Astrocyte (in vitro differentiated cells and primary cell): ENCODE measurements at regions not wholly inside any gene's neighbourhood (a gene's known extent, or its start where the extent isn't known, plus 50 kb on each side); places are given as distances from the start of the nearest gene placed in this dataset.

Experiments used
- DNase-seq: peaks from one replicate; pipeline ENCODE4 v3.0.0-alpha.2; 2010; ENCODE audit warnings: low read depth
- FAIRE-seq: peaks from 2 replicates; lab custom pipeline; 2011; peaks lifted over from hg19 to GRCh38; lab: Jason Lieb, UNC
- H2AFZ ChIP-seq: 2 replicates; pipeline ENCODE4 v1.6.0; 2012; ENCODE audit warnings: low read depth, low read length, inconsistent platforms
- H3K27ac ChIP-seq: 2 replicates; pipeline ENCODE4 v1.5.1; 2011; ENCODE audit warnings: low read depth, low read length, inconsistent platforms
- H3K27me3 ChIP-seq: 2 replicates; pipeline ENCODE4 v1.6.0; 2011; ENCODE audit warnings: low read length, inconsistent platforms; ENCODE audit not compliant: insufficient read depth
- H3K36me3 ChIP-seq: 2 replicates; pipeline ENCODE4 v1.5.1; 2011; ENCODE audit warnings: low read length, inconsistent platforms; ENCODE audit not compliant: insufficient read depth
- H3K4me1 ChIP-seq: 2 replicates; pipeline ENCODE4 v1.5.1; 2011; ENCODE audit warnings: low read length, inconsistent platforms; ENCODE audit not compliant: insufficient read depth
- H3K4me2 ChIP-seq: 2 replicates; pipeline ENCODE4 v1.6.0; 2012; ENCODE audit warnings: low read length, inconsistent platforms
- H3K4me3 ChIP-seq: 2 replicates; pipeline ENCODE4 v1.5.1; 2011; ENCODE audit warnings: low read depth, mild to moderate bottlenecking, low read length, inconsistent platforms; ENCODE audit not compliant: insufficient read depth
- H3K79me2 ChIP-seq: 2 replicates; pipeline ENCODE4 v1.6.0; 2012; ENCODE audit warnings: mild to moderate bottlenecking, low read length, inconsistent platforms; ENCODE audit not compliant: insufficient read depth
- H3K9ac ChIP-seq: 2 replicates; pipeline ENCODE4 v1.6.0; 2012; ENCODE audit warnings: mild to moderate bottlenecking, low read length, inconsistent platforms
- H3K9me3 ChIP-seq: 2 replicates; pipeline ENCODE4 v1.5.1; 2012; ENCODE audit warnings: low read depth, mild to moderate bottlenecking, low read length, inconsistent platforms; ENCODE audit not compliant: insufficient read depth
- H4K20me1 ChIP-seq: 2 replicates; pipeline ENCODE4 v1.6.0; 2012; ENCODE audit warnings: low read length, inconsistent platforms; ENCODE audit not compliant: insufficient read depth
- H3K27ac Mint-ChIP-seq: one replicate; pipeline ENCODE4 v1.8.0; 2021; ENCODE audit warnings: mild to moderate bottlenecking, mixed read lengths; ENCODE audit not compliant: unreplicated experiment
- H3K27me3 Mint-ChIP-seq: one replicate; pipeline ENCODE4 v1.8.0; 2021; ENCODE audit warnings: low read depth, mixed read lengths; ENCODE audit not compliant: unreplicated experiment
- H3K36me3 Mint-ChIP-seq: one replicate; pipeline ENCODE4 v1.8.0; 2021; ENCODE audit warnings: low read depth, mixed read lengths; ENCODE audit not compliant: unreplicated experiment
- H3K4me1 Mint-ChIP-seq: one replicate; pipeline ENCODE4 v1.8.0; 2021; ENCODE audit warnings: low read depth, mixed read lengths; ENCODE audit not compliant: unreplicated experiment
- H3K4me3 Mint-ChIP-seq: one replicate; pipeline ENCODE4 v1.8.0; 2021; ENCODE audit warnings: mild to moderate bottlenecking, moderate library complexity, mixed read lengths; ENCODE audit not compliant: unreplicated experiment
- H3K9me3 Mint-ChIP-seq: one replicate; pipeline ENCODE4 v1.8.0; 2021; ENCODE audit warnings: mild to moderate bottlenecking, mixed read lengths; ENCODE audit not compliant: unreplicated experiment
- CTCF ChIP-seq: IDR thresholded peaks from 2 replicates; pipeline ENCODE4 v1.5.1; 2011; ENCODE audit warnings: low read depth, mild to moderate bottlenecking, inconsistent platforms, low read length, moderate library complexity; ENCODE audit not compliant: insufficient read depth
- EZH2 ChIP-seq: IDR thresholded peaks from 2 replicates; pipeline ENCODE4 v1.6.1; 2012; ENCODE audit warnings: mild to moderate bottlenecking, low read length, inconsistent platforms; ENCODE audit not compliant: insufficient read depth

GRCh38 chr6:33863723-33864440 is 60.1 kb upstream of the MLN start:
- Mint-ChIP-seq H3K27me3 (peaks cover 35% of the 10 kb centered on the region), H3K36me3 (peaks cover 4% of the 10 kb centered on the region), H3K9me3 (peaks cover 5% of the 10 kb centered on the region)

GRCh38 chr6:33863084-33863483 is 59.3 kb upstream of the MLN start:
- no peak overlapping the region for H2AFZ ChIP-seq
- no peaks in the 10 kb centered on the region for H3K4me1 ChIP-seq
- H4K20me1 ChIP-seq, result no peaks in the 10 kb centered on the region
- no peaks in the 10 kb centered on the region for H3K9me3 ChIP-seq
- Mint-ChIP-seq H3K4me1 (peaks cover 7% of the 10 kb centered on the region), H3K4me3 (no peak overlapping the region), H3K27me3 (peaks cover 35% of the 10 kb centered on the region), H3K36me3 (peaks cover 4% of the 10 kb centered on the region), H3K9me3 (peaks cover 5% of the 10 kb centered on the region), H3K27ac (no peak overlapping the region)
- DNase-seq (no peak), FAIRE-seq (no peak)
- no peak overlapping the region for H3K27ac ChIP-seq
- peaks cover 2% of the 10 kb centered on the region for H3K27me3 ChIP-seq
- no peak overlapping the region for H3K9ac ChIP-seq
- H3K79me2 ChIP-seq, result no peaks in the 10 kb centered on the region
- TF ChIP-seq CTCF, result no peak
- TF ChIP-seq EZH2, result no peak
- no peaks in the 10 kb centered on the region for H3K36me3 ChIP-seq
- no peak overlapping the region for H3K4me3 ChIP-seq
- no peak overlapping the region for H3K4me2 ChIP-seq

More at GRCh38 chr6:33863723-33864440, 60.1 kb upstream of the MLN start:
- no peak overlapping the region for H3K4me3 ChIP-seq
- no peak for DNase-seq
- Mint-ChIP-seq H3K27ac (no peak overlapping the region), H3K4me3 (no peak overlapping the region), H3K4me1 (peaks cover 7% of the 10 kb centered on the region)
- H2AFZ ChIP-seq, result no peak overlapping the region
- H3K79me2 ChIP-seq, result no peaks in the 10 kb centered on the region
- H3K4me1 ChIP-seq, result no peaks in the 10 kb centered on the region
- H4K20me1 ChIP-seq, result no peaks in the 10 kb centered on the region
- H3K36me3 ChIP-seq, result no peaks in the 10 kb centered on the region
- H3K27me3 ChIP-seq, result peaks cover 5% of the 10 kb centered on the region
- no peak for FAIRE-seq
- H3K9me3 ChIP-seq, result no peaks in the 10 kb centered on the region
- H3K9ac ChIP-seq, result no peak overlapping the region
- H3K4me2 ChIP-seq, result no peak overlapping the region
- no peak overlapping the region for H3K27ac ChIP-seq
- no peak for TF ChIP-seq EZH2
- no peak for TF ChIP-seq CTCF

GRCh38 chr6:33862536-33862935 is 58.7 kb upstream of the MLN start:
- no peaks in the 10 kb centered on the region for H3K9me3 ChIP-seq
- Mint-ChIP-seq H3K4me3 (no peak overlapping the region), H3K4me1 (peaks cover 7% of the 10 kb centered on the region), H3K27me3 (peaks cover 35% of the 10 kb centered on the region), H3K27ac (no peak overlapping the region), H3K36me3 (peaks cover 4% of the 10 kb centered on the region), H3K9me3 (peaks cover 5% of the 10 kb centered on the region)
- H2AFZ ChIP-seq, result no peak overlapping the region
- H3K36me3 ChIP-seq, result no peaks in the 10 kb centered on the region
- H3K4me3 ChIP-seq, result no peak overlapping the region
- no peaks in the 10 kb centered on the region for H3K79me2 ChIP-seq
- H3K9ac ChIP-seq, result no peak overlapping the region
- no peaks in the 10 kb centered on the region for H3K4me1 ChIP-seq
- no peak for FAIRE-seq
- no peaks in the 10 kb centered on the region for H4K20me1 ChIP-seq
- TF ChIP-seq CTCF (no peak), EZH2 (no peak)
- H3K27me3 ChIP-seq, result peaks cover 2% of the 10 kb centered on the region
- DNase-seq, result no peak
- no peak overlapping the region for H3K27ac ChIP-seq
- no peak overlapping the region for H3K4me2 ChIP-seq
